Right cardiac atrium (tissue), 5 donors: ENCODE measurements at regions not wholly inside any gene's neighbourhood (a gene's known extent, or its start where the extent isn't known, plus 50 kb on each side); places are given as distances from the start of the nearest gene placed in this dataset.

Experiments used
- ATAC-seq, 2 donors: fragments of 200-7000 bp; cut with Tn5 transposase; one replicate each; pipeline versions ENCODE4 v1.8.0 to v1.9.1; 2020; ENCODE audit warnings: moderate library complexity in 2 of 2, mild to moderate bottlenecking in 1 of 2
- DNase-seq, 3 donors: peaks; one replicate each; pipeline ENCODE4 v3.0.0-alpha.2; 2020
- H3K27ac ChIP-seq: one replicate; pipeline ENCODE4 v1.5.1; 2013; ENCODE audit warnings: mild to moderate bottlenecking, low read length, control low read depth, moderate library complexity
- H3K27me3 ChIP-seq: one replicate; pipeline ENCODE4 v1.6.1; 2013; ENCODE audit not compliant: control insufficient read depth, insufficient read depth
- H3K4me1 ChIP-seq: one replicate; pipeline ENCODE4 v1.6.1; 2013; ENCODE audit warnings: low read length; ENCODE audit not compliant: control insufficient read depth, insufficient read depth
- H3K4me3 ChIP-seq: one replicate; pipeline ENCODE4 v1.5.1; 2013; ENCODE audit warnings: low read length, control low read depth
- H3K9me3 ChIP-seq: one replicate; pipeline ENCODE4 v1.6.1; 2013; ENCODE audit warnings: low read length; ENCODE audit not compliant: control insufficient read depth
- WGBS: extraction: QIAGEN DNeasy Blood & Tissue Kit; methylation state at CpG from one replicate; pipeline ENCODE4 v1.1.7; 2013; 5-methylcytosine and 5-hydroxymethylcytosine counted together
- intact Hi-C, 4 donors: fragments of 100-400 bp; cut with DNase I; formaldehyde crosslinking; loops; one replicate each; pipeline versions ENCODE4 v1.11.0 to v1.14.0; 2022 to 2023
- donor health status: healthy with polysubstance abuse.
- donor health status: DM: no; HTN: yes; CAD: no.
- donor health status: DM: no; HTN: no; CAD: no.
- donor health status: DM: no; HTN: yes; CAD: no; lungs with severe emphysema.
- donor health status: DM: yes; HTN: yes; CAD: no.

- H3K27ac ChIP-seq, result no peak overlapping the region
- H3K9me3 ChIP-seq, result no peaks in the 10 kb centered on the region
- peaks cover 11% of the 10 kb centered on the region for H3K4me1 ChIP-seq
- no peak overlapping the region for H3K4me3 ChIP-seq
- no peak for ATAC-seq
- DNase-seq, result no peak
- H3K27me3 ChIP-seq, result no peaks in the 10 kb centered on the region
- WGBS, result 77% methylated on average over 3 of the region's 3 CpGs
- intact Hi-C loops, result no loop called here
Measured at GRCh38 chr2:238731961-238732360, 115.9 kb upstream of the TWIST2 start.

- Histone ChIP-seq H3K9me3 (no peaks in the 10 kb centered on the region), H3K4me1 (no peaks in the 10 kb centered on the region), H3K27ac (no peak overlapping the region), H3K4me3 (no peak overlapping the region), H3K27me3 (no peaks in the 10 kb centered on the region)
- intact Hi-C loops, result no loop called here
- no peak for DNase-seq
- ATAC-seq, result no peak
- 59% methylated on average over 6 of the region's 6 CpGs for WGBS
Measured at GRCh38 chr2:238738917-238739316, 109.0 kb upstream of the TWIST2 start.

GRCh38 chr2:238739668-238740067 is 108.2 kb upstream of the TWIST2 start:
- H3K27ac ChIP-seq, result no peak overlapping the region
- DNase-seq (no peak), ATAC-seq (no peak)
- intact Hi-C loops, result no loop called here
- WGBS, result 73% methylated on average over 5 of the region's 5 CpGs
- H3K4me3 ChIP-seq, result no peak overlapping the region
- H3K4me1 ChIP-seq, result no peaks in the 10 kb centered on the region
- H3K27me3 ChIP-seq, result no peaks in the 10 kb centered on the region
- no peaks in the 10 kb centered on the region for H3K9me3 ChIP-seq

DNA sequence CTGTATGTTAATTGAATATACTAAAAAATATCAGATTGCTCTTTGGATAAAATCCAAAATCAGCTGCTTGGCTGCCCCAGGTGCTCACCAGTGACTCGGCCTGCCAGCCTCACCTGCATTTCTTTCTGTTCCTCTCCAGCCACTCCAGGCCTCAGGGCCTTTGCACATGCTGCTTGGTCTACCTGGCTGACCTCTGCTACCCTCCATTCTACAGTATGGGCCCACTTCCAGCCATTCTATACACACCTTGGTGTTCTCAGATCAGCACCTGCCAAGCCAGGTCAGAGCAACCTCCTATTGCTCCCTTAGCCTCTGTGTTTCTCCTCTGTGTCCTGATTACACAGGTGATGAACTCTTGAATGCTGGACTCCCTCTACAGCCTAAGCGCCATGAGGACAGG is 106.6 kb upstream of the TWIST2 start:
- H3K9me3 ChIP-seq, result no peaks in the 10 kb centered on the region
- H3K27ac ChIP-seq, result no peak overlapping the region
- intact Hi-C loops, result no loop called here
- WGBS, result 73% methylated on average over 2 of the region's 2 CpGs
- DNase-seq (no peak), ATAC-seq (no peak)
- no peak overlapping the region for H3K4me3 ChIP-seq
- H3K4me1 ChIP-seq, result no peaks in the 10 kb centered on the region
- H3K27me3 ChIP-seq, result no peaks in the 10 kb centered on the region

GRCh38 chr2:238742066-238742465 is 105.8 kb upstream of the TWIST2 start:
- H3K9me3 ChIP-seq, result no peaks in the 10 kb centered on the region
- no peaks in the 10 kb centered on the region for H3K4me1 ChIP-seq
- intact Hi-C loops, result no loop called here
- no peaks in the 10 kb centered on the region for H3K27me3 ChIP-seq
- H3K27ac ChIP-seq, result no peak overlapping the region
- 61% methylated on average over 3 of the region's 3 CpGs for WGBS
- DNase-seq, result no peak
- no peak overlapping the region for H3K4me3 ChIP-seq
- no peak for ATAC-seq

DNA sequence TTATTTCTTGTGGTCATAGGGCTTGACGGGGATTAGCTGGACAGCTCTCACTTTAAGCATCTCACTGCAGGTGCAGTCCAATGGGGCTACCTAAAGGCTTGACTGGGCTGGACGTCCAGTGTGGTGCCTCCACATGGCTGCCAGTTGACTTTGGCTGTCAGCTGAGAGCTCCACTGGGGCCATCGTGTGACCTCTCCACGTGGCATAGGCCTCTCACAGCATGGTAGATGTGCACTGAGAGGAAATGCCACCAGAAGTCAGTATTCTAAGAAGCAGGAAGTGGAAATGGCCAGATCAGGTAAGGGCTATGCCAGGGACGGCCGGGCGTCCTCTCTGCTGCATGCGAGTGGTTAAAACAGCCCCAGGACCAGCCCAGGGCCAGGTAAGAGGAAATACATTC is 105.2 kb upstream of the TWIST2 start:
- H3K9me3 ChIP-seq, result no peaks in the 10 kb centered on the region
- intact Hi-C loops, result no loop called here
- no peak for ATAC-seq
- no peaks in the 10 kb centered on the region for H3K27me3 ChIP-seq
- no peak overlapping the region for H3K27ac ChIP-seq
- no peak overlapping the region for H3K4me3 ChIP-seq
- DNase-seq, result no peak
- no peaks in the 10 kb centered on the region for H3K4me1 ChIP-seq
- WGBS, result 90% methylated on average over 8 of the region's 8 CpGs

DNA sequence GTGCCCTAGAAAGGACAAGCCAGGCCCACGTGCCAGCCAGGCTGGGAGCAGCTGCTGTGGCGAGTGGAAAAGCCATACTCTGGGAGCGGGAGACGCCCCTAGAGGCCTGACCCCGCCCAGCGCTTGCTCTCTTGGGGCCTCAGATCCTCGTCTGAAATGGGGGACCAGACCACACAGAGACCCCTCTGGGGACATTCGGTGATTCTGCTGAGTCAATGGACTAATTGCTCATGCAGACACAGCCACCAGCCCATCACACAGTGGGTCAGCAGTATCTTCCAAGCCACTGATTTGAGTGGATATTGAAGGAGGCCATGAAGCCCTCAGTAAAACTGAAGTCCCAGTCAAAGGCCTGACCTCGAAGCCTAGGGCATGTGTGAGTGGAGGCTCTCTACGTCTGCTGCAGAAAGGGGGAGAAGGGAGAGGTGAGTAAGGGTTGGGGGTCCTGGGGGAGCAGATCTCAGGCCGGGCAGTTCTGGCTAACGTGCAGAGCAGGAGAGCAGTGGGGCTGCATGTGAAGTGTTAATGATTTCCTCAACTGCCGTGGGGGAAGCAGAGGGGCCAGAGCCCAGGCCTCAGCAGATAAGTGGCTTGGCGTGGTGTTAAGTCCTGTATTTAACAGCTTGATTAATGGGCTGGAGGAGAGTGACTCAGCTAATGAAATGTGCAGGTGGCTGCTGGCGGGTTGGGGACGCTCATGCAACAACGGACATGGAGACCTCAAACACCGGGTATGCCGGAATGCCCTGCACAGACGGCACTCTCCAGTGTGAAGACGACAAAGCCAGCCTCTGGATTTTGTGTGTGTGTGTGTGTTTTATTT is 104.4 kb upstream of the TWIST2 start:
- no peak for ATAC-seq

GRCh38 chr2:238744951-238745350 is 102.9 kb upstream of the TWIST2 start:
- Histone ChIP-seq H3K9me3 (no peaks in the 10 kb centered on the region), H3K4me1 (no peaks in the 10 kb centered on the region), H3K27me3 (no peaks in the 10 kb centered on the region), H3K4me3 (no peak overlapping the region), H3K27ac (no peak overlapping the region)
- intact Hi-C loops, result no loop called here
- WGBS, result 87% methylated on average over 13 of the region's 13 CpGs
- DNase-seq (no peak), ATAC-seq (no peak)

More for the DNA sequence above, 104.4 kb upstream of the TWIST2 start:
- intact Hi-C loops, result no loop called here
- Histone ChIP-seq H3K4me3 (no peak overlapping the region), H3K27me3 (no peaks in the 10 kb centered on the region), H3K27ac (no peak overlapping the region), H3K9me3 (no peaks in the 10 kb centered on the region), H3K4me1 (no peaks in the 10 kb centered on the region)
- no peak for DNase-seq
- WGBS, result 60% methylated on average over 21 of the region's 21 CpGs

- WGBS, result 77% methylated on average over 5 of the region's 5 CpGs
Measured at GRCh38 chr2:238745997-238746396, 101.9 kb upstream of the TWIST2 start.

GRCh38 chr2:238747114-238747513 is 100.8 kb upstream of the TWIST2 start:
- Histone ChIP-seq H3K4me1 (no peaks in the 10 kb centered on the region), H3K4me3 (no peak overlapping the region), H3K9me3 (no peaks in the 10 kb centered on the region), H3K27ac (no peak overlapping the region), H3K27me3 (no peaks in the 10 kb centered on the region)
- no peak for DNase-seq
- intact Hi-C loops, result no loop called here
- no peak for ATAC-seq
- WGBS, result 92% methylated on average over 18 of the region's 18 CpGs

More at GRCh38 chr2:238745997-238746396, 101.9 kb upstream of the TWIST2 start:
- intact Hi-C loops, result no loop called here
- H3K4me3 ChIP-seq, result no peak overlapping the region
- H3K9me3 ChIP-seq, result no peaks in the 10 kb centered on the region
- DNase-seq (no peak), ATAC-seq (no peak)
- H3K4me1 ChIP-seq, result no peaks in the 10 kb centered on the region
- H3K27me3 ChIP-seq, result no peaks in the 10 kb centered on the region
- no peak overlapping the region for H3K27ac ChIP-seq

- Histone ChIP-seq H3K4me3 (no peak overlapping the region), H3K9me3 (no peaks in the 10 kb centered on the region), H3K4me1 (no peaks in the 10 kb centered on the region), H3K27me3 (no peaks in the 10 kb centered on the region), H3K27ac (no peak overlapping the region)
- DNase-seq, result no peak
- intact Hi-C loops, result no loop called here
- no peak for ATAC-seq
- 93% methylated on average over 3 of the region's 3 CpGs for WGBS
Measured at GRCh38 chr2:238747557-238747956, 100.3 kb upstream of the TWIST2 start.
